GM23248 (cell line): ENCODE measurements at regions not wholly inside any gene's neighbourhood (a gene's known extent, or its start where the extent isn't known, plus 50 kb on each side); places are given as distances from the start of the nearest gene placed in this dataset.

Source experiments
- DNase-seq: peaks from one replicate; pipeline ENCODE4 v3.0.0-alpha.2; 2015
- H2AFZ ChIP-seq: fragments of 200-600 bp; sonication (generic); 2 replicates; pipeline ENCODE4 v1.6.1; 2016; ENCODE audit warnings: antibody characterized with exemption
- H3F3A ChIP-seq: fragments of 200-600 bp; sonication (generic); 2 replicates; pipeline ENCODE4 v1.6.1; 2016; ENCODE audit warnings: mild to moderate bottlenecking, antibody characterized with exemption, mixed run types; ENCODE audit not compliant: insufficient read depth
- H3K27ac ChIP-seq: fragments of 200-600 bp; sonication (generic); 2 replicates; pipeline ENCODE4 v1.5.1; 2016; ENCODE audit warnings: mild to moderate bottlenecking
- H3K27me3 ChIP-seq: fragments of 200-600 bp; sonication (generic); replicated peaks from 2 replicates; pipeline ENCODE4 v1.6.1; 2016; ENCODE audit warnings: mild to moderate bottlenecking; ENCODE audit not compliant: insufficient read depth
- H3K36me3 ChIP-seq: fragments of 200-600 bp; sonication (generic); 2 replicates; pipeline ENCODE4 v1.6.1; 2016; ENCODE audit warnings: low read depth, mild to moderate bottlenecking
- H3K4me1 ChIP-seq: fragments of 200-600 bp; sonication (generic); 2 replicates; pipeline ENCODE4 v1.6.1; 2016; ENCODE audit warnings: mild to moderate bottlenecking; ENCODE audit not compliant: insufficient read depth
- H3K4me2 ChIP-seq: fragments of 200-600 bp; sonication (generic); one replicate; pipeline ENCODE4 v1.6.1; 2016; ENCODE audit warnings: mild to moderate bottlenecking; ENCODE audit not compliant: unreplicated experiment
- H3K4me3 ChIP-seq: fragments of 200-600 bp; sonication (generic); 2 replicates; pipeline ENCODE4 v1.5.1; 2016; ENCODE audit warnings: mild to moderate bottlenecking
- H3K79me2 ChIP-seq: fragments of 200-600 bp; sonication (generic); 2 replicates; pipeline ENCODE4 v1.6.1; 2016; ENCODE audit warnings: mild to moderate bottlenecking; ENCODE audit not compliant: insufficient read depth
- H3K9ac ChIP-seq: fragments of 200-600 bp; sonication (generic); 2 replicates; pipeline ENCODE4 v1.6.1; 2016; ENCODE audit warnings: mild to moderate bottlenecking
- H3K9me2 ChIP-seq: fragments of 200-600 bp; sonication (generic); 2 replicates; pipeline ENCODE4 v1.6.1; 2016; ENCODE audit warnings: mixed run types, mild to moderate bottlenecking, moderate library complexity; ENCODE audit not compliant: insufficient read depth
- H3K9me3 ChIP-seq: fragments of 200-600 bp; sonication (generic); one replicate; pipeline ENCODE4 v1.6.1; 2017; ENCODE audit warnings: low read depth
- H4K20me1 ChIP-seq: fragments of 200-600 bp; sonication (generic); 2 replicates; pipeline ENCODE4 v1.6.0; 2016; ENCODE audit not compliant: insufficient read depth
- EZH2 ChIP-seq: fragments of 200-600 bp; sonication (generic); IDR thresholded peaks from 2 replicates; pipeline ENCODE4 v1.6.1; 2018; ENCODE audit warnings: antibody characterized with exemption, mild to moderate bottlenecking; ENCODE audit not compliant: insufficient read depth, poor library complexity, severe bottlenecking
- EZH2phosphoT487 ChIP-seq: fragments of 200-600 bp; sonication (generic); IDR thresholded peaks from 2 replicates; pipeline ENCODE4 v1.6.1; 2018; ENCODE audit warnings: antibody characterized with exemption, moderate library complexity, mild to moderate bottlenecking, low read depth; ENCODE audit not compliant: insufficient read depth
- WGBS, 2 experiments: methylation state at CpG; one replicate each; pipeline ENCODE4 v1.1.6; 2015 to 2017; ENCODE audit warnings: low lambda C conversion rate in 2 of 2, low coverage in 1 of 2; ENCODE audit errors: missing lambda C conversion rate in 2 of 2; 5-methylcytosine and 5-hydroxymethylcytosine counted together
- in situ Hi-C: fragments of 300-500 bp; cut with MboI; formaldehyde crosslinking; loops from 2 replicates; pipeline ENCODE4 v1.15.0; 2020

- Histone ChIP-seq H3K4me1 (no peaks in the 10 kb centered on the region), H3F3A (no peaks in the 10 kb centered on the region), H3K79me2 (no peaks in the 10 kb centered on the region), H3K27me3 (no peaks in the 10 kb centered on the region), H3K9me3 (no peaks in the 10 kb centered on the region), H3K36me3 (no peaks in the 10 kb centered on the region), H3K4me3 (no peak overlapping the region), H3K9me2 (no peaks in the 10 kb centered on the region), H4K20me1 (no peaks in the 10 kb centered on the region), H3K27ac (no peak overlapping the region), H3K9ac (no peak overlapping the region), H3K4me2 (no peak overlapping the region), H2AFZ (no peak overlapping the region)
- in situ Hi-C loops, result no loop called here
- no peak for DNase-seq
- TF ChIP-seq EZH2phosphoT487 (no peak), EZH2 (no peak)
These were observed 941.7 kb downstream of the LRFN5 start for GRCh38 chr14:42548349-42548748.

GRCh38 chr14:42545636-42546035 is 939.0 kb downstream of the LRFN5 start:
- H3K9me3 ChIP-seq, result no peaks in the 10 kb centered on the region
- no peak overlapping the region for H2AFZ ChIP-seq
- H3K79me2 ChIP-seq, result no peaks in the 10 kb centered on the region
- H3K36me3 ChIP-seq, result no peaks in the 10 kb centered on the region
- in situ Hi-C loops, result no loop called here
- H3K4me3 ChIP-seq, result no peak overlapping the region
- H3K4me2 ChIP-seq, result no peak overlapping the region
- H3K9ac ChIP-seq, result no peak overlapping the region
- no peaks in the 10 kb centered on the region for H4K20me1 ChIP-seq
- H3K27ac ChIP-seq, result no peak overlapping the region
- DNase-seq, result no peak
- peaks cover 8% of the 10 kb centered on the region; the same call in 1 of the 2 replicates for H3K4me1 ChIP-seq
- H3K27me3 ChIP-seq, result no peaks in the 10 kb centered on the region
- H3K9me2 ChIP-seq, result no peaks in the 10 kb centered on the region
- WGBS, 2 experiments, result 41 to 56% methylated on average over 2 of the region's 2 CpGs
- TF ChIP-seq EZH2phosphoT487 (no peak), EZH2 (no peak)
- H3F3A ChIP-seq, result no peaks in the 10 kb centered on the region

GRCh38 chr14:42541535-42542001 is 934.9 kb downstream of the LRFN5 start:
- in situ Hi-C loops, result no loop called here
- TF ChIP-seq EZH2 (no peak), EZH2phosphoT487 (no peak)

GRCh38 chr14:42535397-42535796 is 928.7 kb downstream of the LRFN5 start:
- no peaks in the 10 kb centered on the region for H3K36me3 ChIP-seq
- no peak overlapping the region for H3K4me3 ChIP-seq
- H2AFZ ChIP-seq, result no peak overlapping the region
- H3K79me2 ChIP-seq, result no peaks in the 10 kb centered on the region
- in situ Hi-C loops, result no loop called here
- H3K9me2 ChIP-seq, result no peaks in the 10 kb centered on the region
- no peak overlapping the region for H3K27ac ChIP-seq
- 76 to 78% methylated on average over 10 of the region's 10 CpGs for WGBS, 2 experiments
- TF ChIP-seq EZH2, result no peak
- TF ChIP-seq EZH2phosphoT487, result no peak
- H3F3A ChIP-seq, result no peaks in the 10 kb centered on the region
- no peak for DNase-seq
- H4K20me1 ChIP-seq, result no peaks in the 10 kb centered on the region
- no peaks in the 10 kb centered on the region for H3K4me1 ChIP-seq
- H3K9me3 ChIP-seq, result no peaks in the 10 kb centered on the region
- no peak overlapping the region for H3K9ac ChIP-seq
- H3K4me2 ChIP-seq, result no peak overlapping the region
- no peaks in the 10 kb centered on the region for H3K27me3 ChIP-seq

More at GRCh38 chr14:42541535-42542001, 934.9 kb downstream of the LRFN5 start:
- Histone ChIP-seq H3K9me2 (no peaks in the 10 kb centered on the region), H3K27me3 (no peaks in the 10 kb centered on the region), H3K79me2 (no peaks in the 10 kb centered on the region), H3K4me3 (no peak overlapping the region), H3K36me3 (no peaks in the 10 kb centered on the region), H3F3A (no peaks in the 10 kb centered on the region), H3K4me1 (peaks cover 8% of the 10 kb centered on the region; the same call in 1 of the 2 replicates), H3K9ac (no peak overlapping the region), H3K9me3 (no peaks in the 10 kb centered on the region), H2AFZ (no peak overlapping the region), H4K20me1 (no peaks in the 10 kb centered on the region), H3K27ac (no peak overlapping the region), H3K4me2 (no peak overlapping the region)
- 6 to 9% methylated on average over 3 of the region's 3 CpGs for WGBS, 2 experiments
- DNase-seq, result peak; percentile 58

GRCh38 chr14:42533476-42533875 is 926.8 kb downstream of the LRFN5 start:
- no peaks in the 10 kb centered on the region for H4K20me1 ChIP-seq
- no peak overlapping the region for H2AFZ ChIP-seq
- H3K9me3 ChIP-seq, result no peaks in the 10 kb centered on the region
- no peak overlapping the region for H3K4me3 ChIP-seq
- no peaks in the 10 kb centered on the region for H3K36me3 ChIP-seq
- no peak overlapping the region for H3K9ac ChIP-seq
- H3K27me3 ChIP-seq, result no peaks in the 10 kb centered on the region
- H3K9me2 ChIP-seq, result no peaks in the 10 kb centered on the region
- DNase-seq, result no peak
- no peak overlapping the region for H3K4me2 ChIP-seq
- H3K79me2 ChIP-seq, result no peaks in the 10 kb centered on the region
- no peaks in the 10 kb centered on the region for H3F3A ChIP-seq
- TF ChIP-seq EZH2 (no peak), EZH2phosphoT487 (no peak)
- in situ Hi-C loops, result no loop called here
- WGBS, 2 experiments, result 42 to 61% methylated on average over 1 of the region's 1 CpG
- no peak overlapping the region for H3K27ac ChIP-seq
- no peaks in the 10 kb centered on the region for H3K4me1 ChIP-seq
